ENCODE measurements at regions not wholly inside any gene's neighbourhood (a gene's known extent, or its start where the extent isn't known, plus 50 kb on each side); places are given as distances from the start of the nearest gene placed in this dataset.

- FAIRE-seq = no peak
- CTCF ChIA-PET (ENCODE audit: low intra/inter-chr PET ratio, low total read pairs) = no interaction called here
- no TSS peak for BruUV-seq (replicated peaks)
These were observed 152.7 kb upstream of the ERCC4 start for GRCh38 chr16:13767215-13767614.

GRCh38 chr16:13768471-13768870 lies 151.5 kb upstream of the ERCC4 start:
- Histone ChIP-seq H3K27me3 (ENCODE audit: control insufficient read depth in 1 of 2, insufficient read depth in 2 of 2, low read length in 2 of 2) (no peaks in the 10 kb centered on the region), H3K79me2 (ENCODE audit: insufficient read depth, low read length) (no peaks in the 10 kb centered on the region), H3K4me2 (ENCODE audit: low read depth, low read length) (no peak overlapping the region), H3K4me3 (replicated peaks in 1 of 3; ENCODE audit: insufficient read depth in 1 of 3, low read depth in 2 of 3, low read length in 3 of 3) (no peak overlapping the region), H3K4me1 (ENCODE audit: insufficient read depth, low read length) (no peaks in the 10 kb centered on the region), H2AFZ (ENCODE audit: low read length) (no peak overlapping the region), H3K9me3 (ENCODE audit: low read length) (no peaks in the 10 kb centered on the region), H3K27ac (ENCODE audit: extremely low read length, insufficient read depth, low read length) (no peak overlapping the region), H3K36me3 (replicated peaks in 1 of 2; ENCODE audit: control insufficient read depth in 1 of 2, insufficient read depth in 2 of 2, low read length in 2 of 2) (no peaks in the 10 kb centered on the region), H4K20me1 (ENCODE audit: insufficient read depth, low read length) (no peaks in the 10 kb centered on the region), H3K9ac (ENCODE audit: insufficient read depth, low read depth, low read length) (no peak overlapping the region)
- intact Hi-C loops (cut with micrococcal nuclease; ENCODE audit: unreplicated experiment) (no loop called here), in situ Hi-C loops (cut with HindIII; ENCODE audit: extremely low pct_ligation_motif_present, low pct_unique_long_range_greater_than_20kb) (no loop called here)
- no peak for FAIRE-seq
- WGBS (ENCODE audit: low lambda C conversion rate) = 3% methylated on average over 4 of the region's 4 CpGs
- ChIA-PET POLR2A (no interaction called here), CTCF (ENCODE audit: low intra/inter-chr PET ratio, low total read pairs) (no interaction called here)
- no TSS peak for BruUV-seq (replicated peaks)
- no peak for DNase-seq (ENCODE audit: low spot score)
- no peak for ATAC-seq
- TF ChIP-seq LBX2 (CRISPR knock-in tag; IDR thresholded peaks at IDR 0.05; ENCODE audit: borderline replicate concordance) = no peak
- no peak for TF ChIP-seq MLLT10 (CRISPR knock-in tag; IDR thresholded peaks at IDR 0.05)
- TF ChIP-seq, protein P1, sequence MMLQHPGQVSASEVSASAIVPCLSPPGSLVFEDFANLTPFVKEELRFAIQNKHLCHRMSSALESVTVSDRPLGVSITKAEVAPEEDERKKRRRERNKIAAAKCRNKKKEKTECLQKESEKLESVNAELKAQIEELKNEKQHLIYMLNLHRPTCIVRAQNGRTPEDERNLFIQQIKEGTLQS (CRISPR knock-in tag; IDR thresholded peaks at IDR 0.05) = no peak
- no peak for TF ChIP-seq ZNF619 (CRISPR knock-in tag; IDR thresholded peaks at IDR 0.05)
- no peak for TF ChIP-seq ZNF570 (CRISPR knock-in tag; IDR thresholded peaks at IDR 0.05; ENCODE audit: borderline replicate concordance)
- no peak for TF ChIP-seq JUN (CRISPR knock-in tag; IDR thresholded peaks at IDR 0.05)
- no peak for TF ChIP-seq ZNF382 (CRISPR knock-in tag; IDR thresholded peaks at IDR 0.05; ENCODE audit: borderline replicate concordance)
- TF ChIP-seq, protein P2, sequence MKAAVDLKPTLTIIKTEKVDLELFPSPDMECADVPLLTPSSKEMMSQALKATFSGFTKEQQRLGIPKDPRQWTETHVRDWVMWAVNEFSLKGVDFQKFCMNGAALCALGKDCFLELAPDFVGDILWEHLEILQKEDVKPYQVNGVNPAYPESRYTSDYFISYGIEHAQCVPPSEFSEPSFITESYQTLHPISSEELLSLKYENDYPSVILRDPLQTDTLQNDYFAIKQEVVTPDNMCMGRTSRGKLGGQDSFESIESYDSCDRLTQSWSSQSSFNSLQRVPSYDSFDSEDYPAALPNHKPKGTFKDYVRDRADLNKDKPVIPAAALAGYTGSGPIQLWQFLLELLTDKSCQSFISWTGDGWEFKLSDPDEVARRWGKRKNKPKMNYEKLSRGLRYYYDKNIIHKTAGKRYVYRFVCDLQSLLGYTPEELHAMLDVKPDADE (CRISPR knock-in tag; IDR thresholded peaks at IDR 0.05) = no peak
- no peak for TF ChIP-seq CBX1 (IDR thresholded peaks at IDR 0.05; ENCODE audit: low read depth)
- TF ChIP-seq ZNF574 (CRISPR knock-in tag; IDR thresholded peaks at IDR 0.05) = no peak

More at GRCh38 chr16:13767215-13767614, 152.7 kb upstream of the ERCC4 start:
- intact Hi-C loops (cut with micrococcal nuclease; ENCODE audit: unreplicated experiment) = no loop called here
- Histone ChIP-seq H4K20me1 (ENCODE audit: insufficient read depth, low read length) (no peaks in the 10 kb centered on the region), H3K4me3 (replicated peaks in 1 of 3; ENCODE audit: insufficient read depth in 1 of 3, low read depth in 2 of 3, low read length in 3 of 3) (no peak overlapping the region), H3K27me3 (ENCODE audit: control insufficient read depth in 1 of 2, insufficient read depth in 2 of 2, low read length in 2 of 2) (no peaks in the 10 kb centered on the region), H3K27ac (ENCODE audit: extremely low read length, insufficient read depth, low read length) (no peak overlapping the region), H2AFZ (ENCODE audit: low read length) (no peak overlapping the region), H3K9ac (ENCODE audit: insufficient read depth, low read depth, low read length) (no peak overlapping the region), H3K79me2 (ENCODE audit: insufficient read depth, low read length) (no peaks in the 10 kb centered on the region), H3K4me2 (ENCODE audit: low read depth, low read length) (no peak overlapping the region), H3K36me3 (replicated peaks in 1 of 2; ENCODE audit: control insufficient read depth in 1 of 2, insufficient read depth in 2 of 2, low read length in 2 of 2) (no peaks in the 10 kb centered on the region), H3K9me3 (ENCODE audit: low read length) (no peaks in the 10 kb centered on the region), H3K4me1 (ENCODE audit: insufficient read depth, low read length) (no peaks in the 10 kb centered on the region)
- DNase-seq (ENCODE audit: low spot score) (no peak), ATAC-seq (no peak)
- POLR2A ChIA-PET = no interaction called here
- 10% methylated on average over 7 of the region's 7 CpGs for WGBS (ENCODE audit: low lambda C conversion rate)
- TF ChIP-seq ZNF451 (CRISPR knock-in tag; IDR thresholded peaks at IDR 0.05) = no peak
- TF ChIP-seq ZNF205 (CRISPR knock-in tag; IDR thresholded peaks at IDR 0.05) = no peak
- TF ChIP-seq STAG1 (CRISPR knock-in tag; IDR thresholded peaks at IDR 0.05) = peak; percentile 44
- TF ChIP-seq, protein P3, sequence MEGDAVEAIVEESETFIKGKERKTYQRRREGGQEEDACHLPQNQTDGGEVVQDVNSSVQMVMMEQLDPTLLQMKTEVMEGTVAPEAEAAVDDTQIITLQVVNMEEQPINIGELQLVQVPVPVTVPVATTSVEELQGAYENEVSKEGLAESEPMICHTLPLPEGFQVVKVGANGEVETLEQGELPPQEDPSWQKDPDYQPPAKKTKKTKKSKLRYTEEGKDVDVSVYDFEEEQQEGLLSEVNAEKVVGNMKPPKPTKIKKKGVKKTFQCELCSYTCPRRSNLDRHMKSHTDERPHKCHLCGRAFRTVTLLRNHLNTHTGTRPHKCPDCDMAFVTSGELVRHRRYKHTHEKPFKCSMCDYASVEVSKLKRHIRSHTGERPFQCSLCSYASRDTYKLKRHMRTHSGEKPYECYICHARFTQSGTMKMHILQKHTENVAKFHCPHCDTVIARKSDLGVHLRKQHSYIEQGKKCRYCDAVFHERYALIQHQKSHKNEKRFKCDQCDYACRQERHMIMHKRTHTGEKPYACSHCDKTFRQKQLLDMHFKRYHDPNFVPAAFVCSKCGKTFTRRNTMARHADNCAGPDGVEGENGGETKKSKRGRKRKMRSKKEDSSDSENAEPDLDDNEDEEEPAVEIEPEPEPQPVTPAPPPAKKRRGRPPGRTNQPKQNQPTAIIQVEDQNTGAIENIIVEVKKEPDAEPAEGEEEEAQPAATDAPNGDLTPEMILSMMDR (CRISPR knock-in tag; IDR thresholded peaks at IDR 0.05) = peak; percentile 39
- in situ Hi-C loops (cut with HindIII; ENCODE audit: extremely low pct_ligation_motif_present, low pct_unique_long_range_greater_than_20kb) = no loop called here
